GM23338 (cell line): ENCODE measurements at regions not wholly inside any gene's neighbourhood (a gene's known extent, or its start where the extent isn't known, plus 50 kb on each side); places are given as distances from the start of the nearest gene placed in this dataset.
A peak's percentile ranks its signal among the peaks of the same experiment; 100 is the strongest.

Experiments used
- ATAC-seq: fragments of 200-7000 bp; cut with Tn5 transposase; 3 replicates; pipeline ENCODE4 v1.9.1; 2020
- DNase-seq: peaks from one replicate; pipeline ENCODE4 v3.0.0-alpha.2; 2015; ENCODE audit warnings: low spot score
- H2AFZ ChIP-seq: fragments of 200-600 bp; sonication (generic); 2 replicates; pipeline ENCODE4 v1.8.0; 2016; ENCODE audit warnings: antibody characterized with exemption, mild to moderate bottlenecking, moderate library complexity
- H3F3A ChIP-seq: fragments of 200-600 bp; sonication (generic); replicated peaks from 2 replicates; pipeline ENCODE4 v1.8.0; 2017; ENCODE audit warnings: antibody characterized with exemption, mixed run types, low read depth
- H3K27ac ChIP-seq: fragments of 200-600 bp; sonication (generic); 2 replicates; pipeline ENCODE4 v1.6.1; 2016; ENCODE audit warnings: low read depth
- H3K27me3 ChIP-seq: fragments of 200-600 bp; sonication (generic); 2 replicates; pipeline ENCODE4 v1.8.0; 2016; ENCODE audit warnings: mild to moderate bottlenecking, mixed run types, moderate library complexity; ENCODE audit not compliant: insufficient read depth
- H3K36me3 ChIP-seq: fragments of 200-600 bp; sonication (generic); 2 replicates; pipeline ENCODE4 v1.8.0; 2016; ENCODE audit warnings: mild to moderate bottlenecking; ENCODE audit not compliant: insufficient read depth
- H3K4me1 ChIP-seq: fragments of 200-600 bp; sonication (generic); 2 replicates; pipeline ENCODE4 v1.8.0; 2016; ENCODE audit warnings: mild to moderate bottlenecking, moderate library complexity; ENCODE audit not compliant: insufficient read depth
- H3K4me2 ChIP-seq: fragments of 200-600 bp; sonication (generic); 2 replicates; pipeline ENCODE4 v1.7.1; 2017; ENCODE audit warnings: mixed run types
- H3K4me3 ChIP-seq: fragments of 200-600 bp; sonication (generic); 2 replicates; pipeline ENCODE4 v1.6.1; 2016; ENCODE audit warnings: mixed run types
- H3K79me2 ChIP-seq: fragments of 200-600 bp; sonication (generic); replicated peaks from 2 replicates; pipeline ENCODE4 v1.8.0; 2017; ENCODE audit warnings: mild to moderate bottlenecking; ENCODE audit not compliant: insufficient read depth
- H3K9me2 ChIP-seq: fragments of 200-600 bp; sonication (generic); 2 replicates; pipeline ENCODE4 v1.8.0; 2017; ENCODE audit not compliant: insufficient read depth
- H4K20me1 ChIP-seq: fragments of 200-600 bp; sonication (generic); replicated peaks from 2 replicates; pipeline ENCODE4 v1.8.0; 2017; ENCODE audit warnings: mild to moderate bottlenecking; ENCODE audit not compliant: insufficient read depth
- H3K27ac Mint-ChIP-seq: 2 replicates; pipeline ENCODE4 v1.8.0; 2020; ENCODE audit warnings: inconsistent platforms, mild to moderate bottlenecking, moderate library complexity, mixed read lengths
- H3K27me3 Mint-ChIP-seq: 3 replicates; pipeline ENCODE4 v1.8.0; 2022; ENCODE audit warnings: low read depth, mild to moderate bottlenecking, moderate library complexity, mixed read lengths, inconsistent platforms; ENCODE audit not compliant: insufficient read depth, poor library complexity
- H3K36me3 Mint-ChIP-seq: 3 replicates; pipeline ENCODE4 v1.8.0; 2021; ENCODE audit warnings: low read depth, mild to moderate bottlenecking, inconsistent platforms, moderate library complexity, mixed read lengths
- H3K4me1 Mint-ChIP-seq: 3 replicates; pipeline ENCODE4 v1.8.0; 2020; ENCODE audit warnings: mild to moderate bottlenecking, inconsistent platforms, mixed read lengths
- H3K4me3 Mint-ChIP-seq: 3 replicates; pipeline ENCODE4 v1.8.0; 2021; ENCODE audit warnings: moderate library complexity, mild to moderate bottlenecking, inconsistent platforms, mixed read lengths
- H3K9me3 Mint-ChIP-seq: 3 replicates; pipeline ENCODE4 v1.8.0; 2020; ENCODE audit warnings: moderate library complexity, mild to moderate bottlenecking, inconsistent platforms, mixed read lengths
- CREB1 ChIP-seq: fragments of 250-450 bp; sonication (Bioruptor Pico); IDR thresholded peaks from 2 replicates; pipeline ENCODE4 v1.5.0; 2020; ENCODE audit warnings: low read depth, mild to moderate bottlenecking, moderate library complexity
- EZH2phosphoT487 ChIP-seq: fragments of 200-600 bp; sonication (generic); IDR thresholded peaks from one replicate; pipeline ENCODE4 v1.8.1; 2018; ENCODE audit warnings: antibody characterized with exemption; ENCODE audit not compliant: unreplicated experiment
- JUNB ChIP-seq: IDR thresholded peaks from one replicate; pipeline ENCODE4 v1.6.1; 2016; ENCODE audit warnings: antibody characterized with exemption; ENCODE audit not compliant: unreplicated experiment
- NANOG ChIP-seq: IDR thresholded peaks from 2 replicates; pipeline ENCODE4 v1.6.1; 2016; ENCODE audit warnings: antibody characterized with exemption, borderline replicate concordance
- POLR2AphosphoS5 ChIP-seq: IDR thresholded peaks from 2 replicates; pipeline ENCODE4 v1.6.1; 2016; ENCODE audit warnings: antibody characterized with exemption, low read depth
- STAT1 ChIP-seq: IDR thresholded peaks from one replicate; pipeline ENCODE4 v1.6.1; 2016; ENCODE audit warnings: antibody characterized with exemption; ENCODE audit not compliant: unreplicated experiment
- ZNF331 ChIP-seq: fragments of 250-450 bp; sonication (Bioruptor Pico); IDR thresholded peaks from 2 replicates; pipeline ENCODE4 v1.5.0; 2020; ENCODE audit warnings: low read depth, mild to moderate bottlenecking, moderate library complexity
- TF ChIP-seq, protein P1 (sequence below), 2 experiments: fragments of 200-600 bp in 1 of 2; sonication (generic) in 1 of 2; conservative IDR thresholded peaks; 2 replicates each; pipeline versions ENCODE4 v1.5.1 to v1.6.1; 2016 to 2017; ENCODE audit warnings: antibody characterized with exemption in 2 of 2, low read depth in 2 of 2, mild to moderate bottlenecking in 2 of 2, moderate library complexity in 1 of 2
- TF ChIP-seq, protein P2 (sequence below): fragments of 250-450 bp; sonication (Bioruptor Pico); IDR thresholded peaks from 2 replicates; pipeline ENCODE4 v1.5.0; 2020; ENCODE audit warnings: mild to moderate bottlenecking, moderate library complexity
- TF ChIP-seq, protein P3 (sequence below): IDR thresholded peaks from 2 replicates; pipeline ENCODE4 v1.6.1; 2016; ENCODE audit warnings: antibody characterized with exemption

GRCh38 chrX:122591546-122591945 lies 592.5 kb upstream of the GRIA3 start:
- H3K27me3 ChIP-seq: no peaks in the 10 kb centered on the region
- no peaks in the 10 kb centered on the region for H3K79me2 ChIP-seq
- no peaks in the 10 kb centered on the region for H3F3A ChIP-seq
- no peak overlapping the region for H3K4me3 ChIP-seq
- Mint-ChIP-seq H3K4me3 (no peak overlapping the region), H3K27me3 (no peaks in the 10 kb centered on the region), H3K9me3 (peaks cover 2% of the 10 kb centered on the region; the same call in 2 of the 3 replicates), H3K36me3 (no peaks in the 10 kb centered on the region), H3K4me1 (peaks cover 27% of the 10 kb centered on the region), H3K27ac (peak overlapping the region; percentile 80)
- peak; percentile 76 for ATAC-seq
- TF ChIP-seq, protein P1, sequence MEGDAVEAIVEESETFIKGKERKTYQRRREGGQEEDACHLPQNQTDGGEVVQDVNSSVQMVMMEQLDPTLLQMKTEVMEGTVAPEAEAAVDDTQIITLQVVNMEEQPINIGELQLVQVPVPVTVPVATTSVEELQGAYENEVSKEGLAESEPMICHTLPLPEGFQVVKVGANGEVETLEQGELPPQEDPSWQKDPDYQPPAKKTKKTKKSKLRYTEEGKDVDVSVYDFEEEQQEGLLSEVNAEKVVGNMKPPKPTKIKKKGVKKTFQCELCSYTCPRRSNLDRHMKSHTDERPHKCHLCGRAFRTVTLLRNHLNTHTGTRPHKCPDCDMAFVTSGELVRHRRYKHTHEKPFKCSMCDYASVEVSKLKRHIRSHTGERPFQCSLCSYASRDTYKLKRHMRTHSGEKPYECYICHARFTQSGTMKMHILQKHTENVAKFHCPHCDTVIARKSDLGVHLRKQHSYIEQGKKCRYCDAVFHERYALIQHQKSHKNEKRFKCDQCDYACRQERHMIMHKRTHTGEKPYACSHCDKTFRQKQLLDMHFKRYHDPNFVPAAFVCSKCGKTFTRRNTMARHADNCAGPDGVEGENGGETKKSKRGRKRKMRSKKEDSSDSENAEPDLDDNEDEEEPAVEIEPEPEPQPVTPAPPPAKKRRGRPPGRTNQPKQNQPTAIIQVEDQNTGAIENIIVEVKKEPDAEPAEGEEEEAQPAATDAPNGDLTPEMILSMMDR (conservative IDR thresholded peaks at IDR 0.05; ENCODE audit: low read depth in 2 of 2): peak in 1 of 2 experiments; percentile 21; a peak in 1 of 4 replicates
- TF ChIP-seq, protein P2, sequence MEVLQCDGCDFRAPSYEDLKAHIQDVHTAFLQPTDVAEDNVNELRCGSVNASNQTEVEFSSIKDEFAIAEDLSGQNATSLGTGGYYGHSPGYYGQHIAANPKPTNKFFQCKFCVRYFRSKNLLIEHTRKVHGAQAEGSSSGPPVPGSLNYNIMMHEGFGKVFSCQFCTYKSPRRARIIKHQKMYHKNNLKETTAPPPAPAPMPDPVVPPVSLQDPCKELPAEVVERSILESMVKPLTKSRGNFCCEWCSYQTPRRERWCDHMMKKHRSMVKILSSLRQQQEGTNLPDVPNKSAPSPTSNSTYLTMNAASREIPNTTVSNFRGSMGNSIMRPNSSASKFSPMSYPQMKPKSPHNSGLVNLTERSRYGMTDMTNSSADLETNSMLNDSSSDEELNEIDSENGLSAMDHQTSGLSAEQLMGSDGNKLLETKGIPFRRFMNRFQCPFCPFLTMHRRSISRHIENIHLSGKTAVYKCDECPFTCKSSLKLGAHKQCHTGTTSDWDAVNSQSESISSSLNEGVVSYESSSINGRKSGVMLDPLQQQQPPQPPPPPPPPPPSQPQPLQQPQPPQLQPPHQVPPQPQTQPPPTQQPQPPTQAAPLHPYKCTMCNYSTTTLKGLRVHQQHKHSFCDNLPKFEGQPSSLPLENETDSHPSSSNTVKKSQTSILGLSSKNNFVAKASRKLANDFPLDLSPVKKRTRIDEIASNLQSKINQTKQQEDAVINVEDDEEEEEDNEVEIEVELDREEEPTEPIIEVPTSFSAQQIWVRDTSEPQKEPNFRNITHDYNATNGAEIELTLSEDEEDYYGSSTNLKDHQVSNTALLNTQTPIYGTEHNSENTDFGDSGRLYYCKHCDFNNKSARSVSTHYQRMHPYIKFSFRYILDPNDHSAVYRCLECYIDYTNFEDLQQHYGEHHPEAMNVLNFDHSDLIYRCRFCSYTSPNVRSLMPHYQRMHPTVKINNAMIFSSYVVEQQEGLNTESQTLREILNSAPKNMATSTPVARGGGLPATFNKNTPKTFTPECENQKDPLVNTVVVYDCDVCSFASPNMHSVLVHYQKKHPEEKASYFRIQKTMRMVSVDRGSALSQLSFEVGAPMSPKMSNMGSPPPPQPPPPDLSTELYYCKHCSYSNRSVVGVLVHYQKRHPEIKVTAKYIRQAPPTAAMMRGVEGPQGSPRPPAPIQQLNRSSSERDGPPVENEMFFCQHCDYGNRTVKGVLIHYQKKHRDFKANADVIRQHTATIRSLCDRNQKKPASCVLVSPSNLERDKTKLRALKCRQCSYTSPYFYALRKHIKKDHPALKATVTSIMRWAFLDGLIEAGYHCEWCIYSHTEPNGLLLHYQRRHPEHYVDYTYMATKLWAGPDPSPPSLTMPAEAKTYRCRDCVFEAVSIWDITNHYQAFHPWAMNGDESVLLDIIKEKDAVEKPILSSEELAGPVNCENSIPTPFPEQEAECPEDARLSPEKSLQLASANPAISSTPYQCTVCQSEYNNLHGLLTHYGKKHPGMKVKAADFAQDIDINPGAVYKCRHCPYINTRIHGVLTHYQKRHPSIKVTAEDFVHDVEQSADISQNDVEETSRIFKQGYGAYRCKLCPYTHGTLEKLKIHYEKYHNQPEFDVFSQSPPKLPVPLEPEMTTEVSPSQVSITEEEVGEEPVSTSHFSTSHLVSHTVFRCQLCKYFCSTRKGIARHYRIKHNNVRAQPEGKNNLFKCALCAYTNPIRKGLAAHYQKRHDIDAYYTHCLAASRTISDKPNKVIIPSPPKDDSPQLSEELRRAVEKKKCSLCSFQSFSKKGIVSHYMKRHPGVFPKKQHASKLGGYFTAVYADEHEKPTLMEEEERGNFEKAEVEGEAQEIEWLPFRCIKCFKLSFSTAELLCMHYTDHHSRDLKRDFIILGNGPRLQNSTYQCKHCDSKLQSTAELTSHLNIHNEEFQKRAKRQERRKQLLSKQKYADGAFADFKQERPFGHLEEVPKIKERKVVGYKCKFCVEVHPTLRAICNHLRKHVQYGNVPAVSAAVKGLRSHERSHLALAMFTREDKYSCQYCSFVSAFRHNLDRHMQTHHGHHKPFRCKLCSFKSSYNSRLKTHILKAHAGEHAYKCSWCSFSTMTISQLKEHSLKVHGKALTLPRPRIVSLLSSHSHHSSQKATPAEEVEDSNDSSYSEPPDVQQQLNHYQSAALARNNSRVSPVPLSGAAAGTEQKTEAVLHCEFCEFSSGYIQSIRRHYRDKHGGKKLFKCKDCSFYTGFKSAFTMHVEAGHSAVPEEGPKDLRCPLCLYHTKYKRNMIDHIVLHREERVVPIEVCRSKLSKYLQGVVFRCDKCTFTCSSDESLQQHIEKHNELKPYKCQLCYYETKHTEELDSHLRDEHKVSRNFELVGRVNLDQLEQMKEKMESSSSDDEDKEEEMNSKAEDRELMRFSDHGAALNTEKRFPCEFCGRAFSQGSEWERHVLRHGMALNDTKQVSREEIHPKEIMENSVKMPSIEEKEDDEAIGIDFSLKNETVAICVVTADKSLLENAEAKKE (CRISPR knock-in tag): peak; percentile 84; the same call in 1 of the 2 replicates
- TF ChIP-seq POLR2AphosphoS5: no peak
- H2AFZ ChIP-seq: no peak overlapping the region
- peak; percentile 52 for DNase-seq
- peak overlapping the region; percentile 30; the same call in 1 of the 2 replicates for H3K4me2 ChIP-seq
- H3K9me2 ChIP-seq: no peaks in the 10 kb centered on the region
- H3K27ac ChIP-seq: peak overlapping the region; percentile 18; the same call in 1 of the 2 replicates
- H4K20me1 ChIP-seq: no peaks in the 10 kb centered on the region
- peaks cover 17% of the 10 kb centered on the region; the same call in 1 of the 2 replicates for H3K4me1 ChIP-seq
- H3K36me3 ChIP-seq: no peaks in the 10 kb centered on the region

- ATAC-seq (no peak), DNase-seq (no peak)
- H3K27me3 Mint-ChIP-seq: no peaks in the 10 kb centered on the region
- Histone ChIP-seq H3K79me2 (no peaks in the 10 kb centered on the region), H3K27ac (no peak overlapping the region), H3K27me3 (no peaks in the 10 kb centered on the region), H3K9me2 (no peaks in the 10 kb centered on the region), H3K36me3 (no peaks in the 10 kb centered on the region), H3K4me2 (no peak overlapping the region), H2AFZ (no peak overlapping the region), H3K4me3 (no peak overlapping the region), H3F3A (no peaks in the 10 kb centered on the region), H3K4me1 (peaks cover 8% of the 10 kb centered on the region; the same call in 1 of the 2 replicates), H4K20me1 (no peaks in the 10 kb centered on the region)
- no peaks in the 10 kb centered on the region for H3K36me3 Mint-ChIP-seq
- peaks cover 13% of the 10 kb centered on the region for H3K4me1 Mint-ChIP-seq
- no peak overlapping the region for H3K4me3 Mint-ChIP-seq
- H3K9me3 Mint-ChIP-seq: peaks cover 2% of the 10 kb centered on the region; the same call in 2 of the 3 replicates
- no peak overlapping the region for H3K27ac Mint-ChIP-seq
- no peak for TF ChIP-seq ZNF331 (CRISPR knock-in tag)
- TF ChIP-seq, protein P3, sequence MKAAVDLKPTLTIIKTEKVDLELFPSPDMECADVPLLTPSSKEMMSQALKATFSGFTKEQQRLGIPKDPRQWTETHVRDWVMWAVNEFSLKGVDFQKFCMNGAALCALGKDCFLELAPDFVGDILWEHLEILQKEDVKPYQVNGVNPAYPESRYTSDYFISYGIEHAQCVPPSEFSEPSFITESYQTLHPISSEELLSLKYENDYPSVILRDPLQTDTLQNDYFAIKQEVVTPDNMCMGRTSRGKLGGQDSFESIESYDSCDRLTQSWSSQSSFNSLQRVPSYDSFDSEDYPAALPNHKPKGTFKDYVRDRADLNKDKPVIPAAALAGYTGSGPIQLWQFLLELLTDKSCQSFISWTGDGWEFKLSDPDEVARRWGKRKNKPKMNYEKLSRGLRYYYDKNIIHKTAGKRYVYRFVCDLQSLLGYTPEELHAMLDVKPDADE: no peak
- TF ChIP-seq EZH2phosphoT487: no peak
- no peak for TF ChIP-seq JUNB
- TF ChIP-seq CREB1 (CRISPR knock-in tag): no peak
- TF ChIP-seq NANOG: no peak
- no peak for TF ChIP-seq STAT1
Observed at GRCh38 chrX:122596998-122597397, 587.1 kb upstream of the GRIA3 start.
